ENCODE measurements at regions not wholly inside any gene's neighbourhood (a gene's known extent, or its start where the extent isn't known, plus 50 kb on each side); places are given as distances from the start of the nearest gene placed in this dataset.

GRCh38 chr6:88301888-88302768 lies 136.0 kb upstream of the CNR1 start:
- no peak overlapping the region for H2BK12ac ChIP-seq (ENCODE audit: insufficient read length, low read depth, low read length)
- H3K9me3 ChIP-seq (ENCODE audit: control insufficient read depth, low read depth, low read length) = no peaks in the 10 kb centered on the region
- no peak overlapping the region for H2AK5ac ChIP-seq (ENCODE audit: insufficient read length, low read length)
- H3K4ac ChIP-seq (ENCODE audit: low read depth, low read length) = no peak overlapping the region
- Mint-ChIP-seq H3K36me3 (ENCODE audit: insufficient read depth in 1 of 3, low read depth in 3 of 3) (no peaks in the 10 kb centered on the region), H3K9me3 (no peaks in the 10 kb centered on the region; a peak in 1 of 5 replicates), H3K4me3 (no peak overlapping the region), H3K27ac (no peak overlapping the region), H3K4me1 (peaks cover 5 to 6% of the 10 kb centered on the region in 2 experiments), H3K27me3 (ENCODE audit: low read depth) (no peaks in the 10 kb centered on the region)
- no CpG with 5 or more reads among the region's 5 CpGs for WGBS (ENCODE audit: extremely low coverage, insufficient read length, low lambda C conversion rate)
- no peak overlapping the region for H2AFZ ChIP-seq (ENCODE audit: low read length)
- no peak overlapping the region for H3K27ac ChIP-seq (ENCODE audit: insufficient read length, low read depth, low read length)
- no peaks in the 10 kb centered on the region for H3K4me1 ChIP-seq (ENCODE audit: insufficient read depth, low read length)
- H3K4me2 ChIP-seq (ENCODE audit: insufficient read depth, insufficient read length, low read length) = no peak overlapping the region
- no peak overlapping the region for H3K9ac ChIP-seq (ENCODE audit: extremely low read depth, insufficient read length, low read length)
- H3T11ph ChIP-seq (ENCODE audit: low read length) = no peak overlapping the region
- no peak overlapping the region for H4K5ac ChIP-seq (ENCODE audit: insufficient read length, low read depth, low read length)
- H3K79me2 ChIP-seq (ENCODE audit: insufficient read depth, low read length) = no peaks in the 10 kb centered on the region
- H4K8ac ChIP-seq (replicated peaks; ENCODE audit: insufficient read length, low read depth, low read length) = no peak overlapping the region
- H3K79me1 ChIP-seq (ENCODE audit: insufficient read depth, low read depth, low read length, poor library complexity, severe bottlenecking) = no peaks in the 10 kb centered on the region
- H3K23ac ChIP-seq (ENCODE audit: insufficient read length, low read depth, low read length) = no peak overlapping the region
- no peak overlapping the region for H2BK120ac ChIP-seq (ENCODE audit: low read depth, low read length, poor library complexity, severe bottlenecking)
- no peak overlapping the region for H3K18ac ChIP-seq (ENCODE audit: insufficient read length, low read depth, low read length)
- H3K56ac ChIP-seq (ENCODE audit: insufficient read length, low read depth, low read length) = no peak overlapping the region
- H4K91ac ChIP-seq (ENCODE audit: insufficient read length, low read depth, low read length) = no peak overlapping the region
- no peak overlapping the region for H2BK5ac ChIP-seq (ENCODE audit: insufficient read length, low read length)
- TF ChIP-seq, protein P1, sequence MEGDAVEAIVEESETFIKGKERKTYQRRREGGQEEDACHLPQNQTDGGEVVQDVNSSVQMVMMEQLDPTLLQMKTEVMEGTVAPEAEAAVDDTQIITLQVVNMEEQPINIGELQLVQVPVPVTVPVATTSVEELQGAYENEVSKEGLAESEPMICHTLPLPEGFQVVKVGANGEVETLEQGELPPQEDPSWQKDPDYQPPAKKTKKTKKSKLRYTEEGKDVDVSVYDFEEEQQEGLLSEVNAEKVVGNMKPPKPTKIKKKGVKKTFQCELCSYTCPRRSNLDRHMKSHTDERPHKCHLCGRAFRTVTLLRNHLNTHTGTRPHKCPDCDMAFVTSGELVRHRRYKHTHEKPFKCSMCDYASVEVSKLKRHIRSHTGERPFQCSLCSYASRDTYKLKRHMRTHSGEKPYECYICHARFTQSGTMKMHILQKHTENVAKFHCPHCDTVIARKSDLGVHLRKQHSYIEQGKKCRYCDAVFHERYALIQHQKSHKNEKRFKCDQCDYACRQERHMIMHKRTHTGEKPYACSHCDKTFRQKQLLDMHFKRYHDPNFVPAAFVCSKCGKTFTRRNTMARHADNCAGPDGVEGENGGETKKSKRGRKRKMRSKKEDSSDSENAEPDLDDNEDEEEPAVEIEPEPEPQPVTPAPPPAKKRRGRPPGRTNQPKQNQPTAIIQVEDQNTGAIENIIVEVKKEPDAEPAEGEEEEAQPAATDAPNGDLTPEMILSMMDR (conservative IDR thresholded peaks at IDR 0.05) = no peak
- no peaks in the 10 kb centered on the region for H4K20me1 ChIP-seq (ENCODE audit: control insufficient read depth, insufficient read depth, insufficient read length)
- no peak overlapping the region for H3K14ac ChIP-seq (ENCODE audit: insufficient read depth, low read length)
- no peak overlapping the region for H2BK20ac ChIP-seq (ENCODE audit: low read depth, low read length, poor library complexity, severe bottlenecking)
- DNase-seq = no peak
- H2BK15ac ChIP-seq (ENCODE audit: low read depth, low read length) = no peak overlapping the region
- no peaks in the 10 kb centered on the region for H3K27me3 ChIP-seq (ENCODE audit: insufficient read depth, low read length)
- H3K23me2 ChIP-seq (ENCODE audit: insufficient read length, low read depth, low read length, poor library complexity, severe bottlenecking) = no peaks in the 10 kb centered on the region

Measured in H9 (cell line).